Inflammatory macrophage treated with lipopolysaccharide for 4 hours (primary cell): ENCODE measurements at regions not wholly inside any gene's neighbourhood (a gene's known extent, or its start where the extent isn't known, plus 50 kb on each side); places are given as distances from the start of the nearest gene placed in this dataset.

Experiments used
- DNase-seq: peaks from one replicate; pipeline ENCODE4 v3.0.0-alpha.2; 2020

GRCh38 chr2:133721118-133721517, 152.9 kb upstream of the NCKAP5 start:
- DNase-seq: no peak

- DNase-seq: no peak
These were observed 154.9 kb upstream of the NCKAP5 start for GRCh38 chr2:133723133-133723532.

- DNase-seq: no peak
These were observed 158.7 kb upstream of the NCKAP5 start for GRCh38 chr2:133726973-133727372.

- DNase-seq: no peak
These were observed 163.8 kb upstream of the NCKAP5 start for GRCh38 chr2:133732059-133732458.

- DNase-seq: no peak
These were observed 165.0 kb upstream of the NCKAP5 start for GRCh38 chr2:133732982-133733900.

GRCh38 chr2:133733901-133734255, 165.6 kb upstream of the NCKAP5 start:
- DNase-seq: no peak

- no peak for DNase-seq
These were observed 166.6 kb upstream of the NCKAP5 start for GRCh38 chr2:133734716-133735495.

- no peak for DNase-seq
These were observed 168.4 kb upstream of the NCKAP5 start for GRCh38 chr2:133736674-133737073.

- no peak for DNase-seq
These were observed 169.2 kb upstream of the NCKAP5 start for GRCh38 chr2:133737242-133737993.

GRCh38 chr2:133739039-133739438, 170.8 kb upstream of the NCKAP5 start:
- DNase-seq: no peak

GRCh38 chr2:133740500-133740899, 172.2 kb upstream of the NCKAP5 start:
- DNase-seq: no peak

GRCh38 chr2:133748007-133748700, 179.9 kb upstream of the NCKAP5 start:
- no peak for DNase-seq

GRCh38 chr2:133753665-133754064, 185.4 kb upstream of the NCKAP5 start:
- DNase-seq: no peak

GRCh38 chr2:133755480-133756300, 187.4 kb upstream of the NCKAP5 start:
- no peak for DNase-seq

- DNase-seq: no peak
These were observed 188.6 kb upstream of the NCKAP5 start for GRCh38 chr2:133756833-133757232.

- DNase-seq: no peak
These were observed 192.1 kb upstream of the NCKAP5 start for GRCh38 chr2:133760376-133760775.

GRCh38 chr2:133765658-133766057, 197.4 kb upstream of the NCKAP5 start:
- no peak for DNase-seq

GRCh38 chr2:133766164-133766832, 198.0 kb upstream of the NCKAP5 start:
- DNase-seq: no peak

GRCh38 chr2:133768256-133768655, 200.0 kb upstream of the NCKAP5 start:
- DNase-seq: no peak

GRCh38 chr2:133768658-133769435, 200.6 kb upstream of the NCKAP5 start:
- no peak for DNase-seq
